ENCODE measurements at regions not wholly inside any gene's neighbourhood (a gene's known extent, or its start where the extent isn't known, plus 50 kb on each side); places are given as distances from the start of the nearest gene placed in this dataset.

GRCh38 chr14:58779376-58779775 lies 141.6 kb downstream of the DACT1 start:
- TF ChIP-seq, protein P1, sequence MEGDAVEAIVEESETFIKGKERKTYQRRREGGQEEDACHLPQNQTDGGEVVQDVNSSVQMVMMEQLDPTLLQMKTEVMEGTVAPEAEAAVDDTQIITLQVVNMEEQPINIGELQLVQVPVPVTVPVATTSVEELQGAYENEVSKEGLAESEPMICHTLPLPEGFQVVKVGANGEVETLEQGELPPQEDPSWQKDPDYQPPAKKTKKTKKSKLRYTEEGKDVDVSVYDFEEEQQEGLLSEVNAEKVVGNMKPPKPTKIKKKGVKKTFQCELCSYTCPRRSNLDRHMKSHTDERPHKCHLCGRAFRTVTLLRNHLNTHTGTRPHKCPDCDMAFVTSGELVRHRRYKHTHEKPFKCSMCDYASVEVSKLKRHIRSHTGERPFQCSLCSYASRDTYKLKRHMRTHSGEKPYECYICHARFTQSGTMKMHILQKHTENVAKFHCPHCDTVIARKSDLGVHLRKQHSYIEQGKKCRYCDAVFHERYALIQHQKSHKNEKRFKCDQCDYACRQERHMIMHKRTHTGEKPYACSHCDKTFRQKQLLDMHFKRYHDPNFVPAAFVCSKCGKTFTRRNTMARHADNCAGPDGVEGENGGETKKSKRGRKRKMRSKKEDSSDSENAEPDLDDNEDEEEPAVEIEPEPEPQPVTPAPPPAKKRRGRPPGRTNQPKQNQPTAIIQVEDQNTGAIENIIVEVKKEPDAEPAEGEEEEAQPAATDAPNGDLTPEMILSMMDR (IDR thresholded peaks at IDR 0.05) = no peak

GRCh38 chr14:58780185-58780584 lies 142.4 kb downstream of the DACT1 start:
- TF ChIP-seq, protein P1 (IDR thresholded peaks at IDR 0.05) = no peak

GRCh38 chr14:58780605-58781004 lies 142.8 kb downstream of the DACT1 start:
- TF ChIP-seq, protein P1 (IDR thresholded peaks at IDR 0.05) = no peak

GRCh38 chr14:58782011-58782410 lies 144.2 kb downstream of the DACT1 start:
- TF ChIP-seq, protein P1 (IDR thresholded peaks at IDR 0.05) = no peak

- TF ChIP-seq, protein P1 (IDR thresholded peaks at IDR 0.05) = no peak
Measured at GRCh38 chr14:58783792-58784511, 146.2 kb downstream of the DACT1 start.

DNA sequence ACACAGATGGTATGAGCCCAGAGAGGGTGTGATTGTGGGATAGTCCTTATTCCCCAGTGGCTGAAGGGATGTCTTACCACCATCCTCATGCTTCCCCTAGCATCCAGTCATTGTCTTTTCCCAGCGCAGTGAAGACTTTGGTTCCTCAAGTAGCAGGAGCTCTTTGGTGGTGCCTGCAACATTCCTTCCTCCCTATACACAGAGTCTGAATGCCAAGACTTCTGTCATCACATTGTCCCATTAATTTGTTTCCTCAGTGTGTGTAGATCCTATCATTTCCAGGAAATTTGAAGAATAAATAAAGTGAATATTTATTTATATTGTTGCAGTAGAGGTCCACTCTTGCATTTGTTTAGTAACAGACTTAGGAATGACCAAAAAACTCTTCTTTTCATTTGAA lies 147.2 kb downstream of the DACT1 start:
- TF ChIP-seq, protein P1 (IDR thresholded peaks at IDR 0.05) = no peak

- TF ChIP-seq, protein P1 (IDR thresholded peaks at IDR 0.05) = no peak
Measured at GRCh38 chr14:58785701-58786100, 147.9 kb downstream of the DACT1 start.

DNA sequence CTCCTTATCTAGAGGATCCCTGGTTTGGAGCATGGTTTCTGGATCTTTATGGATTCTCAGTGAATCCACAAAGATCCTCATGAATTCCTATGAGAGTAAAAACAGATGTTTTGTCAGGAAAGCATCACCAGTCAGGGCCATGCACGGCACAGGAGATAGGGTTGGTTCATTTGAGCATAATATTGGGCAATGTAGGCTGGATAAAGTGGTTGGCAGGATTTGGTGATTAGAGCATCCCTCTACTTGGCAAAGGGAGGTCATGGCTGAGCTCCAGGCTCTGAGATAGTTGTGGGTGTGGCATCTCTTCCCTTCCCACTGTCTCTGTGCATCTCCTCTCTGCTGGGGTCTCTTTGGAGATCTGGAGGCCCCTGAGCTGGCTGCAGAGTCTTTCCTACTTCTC lies 149.8 kb downstream of the DACT1 start:
- TF ChIP-seq, protein P1 (IDR thresholded peaks at IDR 0.05) = no peak

All from LNCAP (cell line).